Right atrium auricular region (tissue), 2 donors: ENCODE measurements at regions not wholly inside any gene's neighbourhood (a gene's known extent, or its start where the extent isn't known, plus 50 kb on each side); places are given as distances from the start of the nearest gene placed in this dataset.
"Not testable (repeated sequence)": the region's sequence is repeated elsewhere in the genome, so short reads cannot be mapped to it uniquely, and the experiment has no call there.

ENCODE experiments used
- DNase-seq: peaks from one replicate; pipeline ENCODE4 v3.0.0-alpha.2; 2019; ENCODE audit warnings: low spot score
- H3K27ac ChIP-seq, 2 donors: fragments of 200-600 bp; sonication (generic); 1 replicate in 1 of 2; 2 replicates in 1 of 2; pipeline ENCODE4 v1.5.1; 2016 to 2019
- H3K27me3 ChIP-seq, 2 donors: fragments of 200-600 bp; sonication (generic); one replicate each; pipeline versions ENCODE4 v1.5.1 to v1.6.0; 2017 to 2019
- H3K36me3 ChIP-seq: fragments of 200-600 bp; sonication (generic); one replicate; pipeline ENCODE4 v1.5.1; 2016
- H3K4me1 ChIP-seq, 2 donors: fragments of 200-600 bp; sonication (generic); one replicate each; pipeline versions ENCODE4 v1.5.1 to v1.6.0; 2017 to 2019
- H3K4me3 ChIP-seq, 2 donors: fragments of 200-600 bp; sonication (generic); 1 replicate in 1 of 2; 2 replicates in 1 of 2; pipeline ENCODE4 v1.5.1; 2017 to 2019; ENCODE audit warnings: mild to moderate bottlenecking in 1 of 2, moderate library complexity in 1 of 2
- H3K9me3 ChIP-seq, 2 donors: fragments of 200-600 bp; sonication (generic); one replicate each; pipeline ENCODE4 v1.5.1; 2019
- CTCF ChIP-seq, 2 donors: fragments of 200-600 bp; sonication (generic); IDR thresholded peaks; one replicate each; pipeline ENCODE4 v1.5.1; 2019; ENCODE audit warnings: antibody characterized with exemption in 2 of 2

GRCh38 chr10:77740396-77740795 lies 102.8 kb upstream of the KCNMA1 start:
- H3K9me3 ChIP-seq, result peaks cover 0 to 17% of the 10 kb centered on the region in 2 donors
- DNase-seq, H3K4me3 ChIP-seq, H3K4me1 ChIP-seq, H3K27ac ChIP-seq, H3K36me3 ChIP-seq, H3K27me3 ChIP-seq: not testable (repeated sequence)

DNA sequence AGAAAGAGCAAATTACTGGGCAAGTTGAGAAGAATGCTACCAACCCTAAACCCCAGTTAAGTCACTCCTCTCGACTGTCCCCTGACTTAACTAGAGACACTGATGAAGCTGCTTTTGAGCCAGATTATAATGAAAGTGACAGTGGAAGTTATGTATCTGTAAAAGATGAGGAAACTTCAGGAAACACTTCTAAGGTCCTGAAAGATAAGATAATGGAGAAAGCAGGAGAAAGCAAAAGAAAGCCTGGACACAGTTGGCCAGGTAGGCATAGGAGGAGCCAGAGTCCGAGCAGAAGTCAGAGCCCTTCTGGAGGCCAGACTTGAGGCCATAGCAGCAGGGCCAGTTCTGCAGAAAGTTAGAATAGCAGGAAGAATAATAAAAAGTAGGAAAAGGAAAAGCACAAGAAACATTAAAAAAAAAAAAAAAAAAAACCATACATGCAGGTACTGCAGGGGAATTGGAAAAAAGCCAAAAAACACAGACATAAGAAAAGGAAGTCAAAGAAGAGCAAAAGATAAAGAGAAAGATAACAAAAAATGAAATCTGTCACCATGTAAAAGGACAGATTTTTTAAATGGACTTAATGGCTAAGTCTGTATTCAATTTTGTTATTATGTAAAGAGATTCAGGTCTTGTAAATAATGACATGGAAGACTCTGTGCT lies 101.0 kb upstream of the KCNMA1 start:
- TF ChIP-seq CTCF (IDR thresholded peaks at IDR 0.05), result no peak
- H3K4me1 ChIP-seq, result no peaks in the 10 kb centered on the region
- no peak overlapping the region for H3K4me3 ChIP-seq
- H3K27me3 ChIP-seq, result no peaks in the 10 kb centered on the region
- no peak for DNase-seq
- H3K9me3 ChIP-seq, result peaks cover 0 to 17% of the 10 kb centered on the region in 2 donors
- no peaks in the 10 kb centered on the region for H3K36me3 ChIP-seq
- no peak overlapping the region for H3K27ac ChIP-seq

DNA sequence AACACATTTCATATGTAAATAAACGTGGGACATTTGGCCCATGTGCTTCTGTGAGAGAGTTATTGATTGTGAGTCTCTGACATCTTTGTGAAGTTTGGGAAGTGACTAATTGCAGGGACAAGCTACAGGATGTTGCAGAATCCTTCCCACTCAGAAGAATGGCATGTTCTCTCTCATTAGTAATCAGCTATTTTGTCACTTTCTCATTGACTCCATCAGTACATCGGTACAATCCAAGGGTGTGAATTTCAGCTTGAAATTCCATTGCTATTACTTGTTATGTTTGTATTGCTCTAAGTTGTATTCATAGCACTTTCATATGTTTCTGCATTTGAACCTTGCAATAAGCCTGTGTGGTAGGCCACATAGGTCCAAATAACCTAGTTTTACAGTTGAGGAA lies 100.0 kb upstream of the KCNMA1 start:
- Histone ChIP-seq H3K4me1 (no peaks in the 10 kb centered on the region), H3K27ac (no peak overlapping the region), H3K27me3 (no peaks in the 10 kb centered on the region), H3K4me3 (no peak overlapping the region), H3K36me3 (no peaks in the 10 kb centered on the region), H3K9me3 (peaks cover 0 to 17% of the 10 kb centered on the region in 2 donors)
- TF ChIP-seq CTCF (IDR thresholded peaks at IDR 0.05), result no peak
- DNase-seq, result no peak

GRCh38 chr10:77735136-77735535 lies 97.5 kb upstream of the KCNMA1 start:
- not testable (repeated sequence) for H3K9me3 ChIP-seq, DNase-seq, H3K27me3 ChIP-seq, H3K4me1 ChIP-seq, H3K36me3 ChIP-seq, H3K27ac ChIP-seq, H3K4me3 ChIP-seq

- Histone ChIP-seq H3K27ac (no peak overlapping the region), H3K27me3 (no peaks in the 10 kb centered on the region), H3K4me3 (no peak overlapping the region), H3K4me1 (no peaks in the 10 kb centered on the region), H3K9me3 (no peaks in the 10 kb centered on the region), H3K36me3 (no peaks in the 10 kb centered on the region)
- no peak for DNase-seq
- TF ChIP-seq CTCF (IDR thresholded peaks at IDR 0.05), result no peak
These were observed 94.8 kb upstream of the KCNMA1 start for GRCh38 chr10:77732213-77733003.

DNA sequence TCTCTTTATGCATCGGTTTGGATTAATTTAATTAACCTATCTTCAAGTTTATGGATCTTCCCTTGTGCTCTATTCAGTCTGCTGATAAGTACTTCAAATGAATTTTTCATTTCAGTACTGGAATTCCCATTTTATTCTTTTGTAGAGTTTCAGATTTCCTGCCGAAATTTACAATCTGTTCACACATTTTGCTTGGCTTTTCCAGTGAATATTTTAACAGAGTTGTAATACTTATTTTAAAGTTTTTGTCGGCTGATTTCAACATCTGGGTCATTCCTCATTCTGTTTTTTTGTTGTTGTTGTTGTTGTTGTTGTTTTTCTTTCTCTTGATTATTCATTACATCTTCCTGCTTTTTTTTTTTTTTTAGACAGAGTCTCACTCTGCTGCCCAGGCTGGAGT lies 89.9 kb upstream of the KCNMA1 start:
- no peaks in the 10 kb centered on the region for H3K36me3 ChIP-seq
- H3K4me1 ChIP-seq, result no peaks in the 10 kb centered on the region
- no peak overlapping the region for H3K27ac ChIP-seq

More for the DNA sequence above, 89.9 kb upstream of the KCNMA1 start:
- no peaks in the 10 kb centered on the region for H3K9me3 ChIP-seq
- DNase-seq, result no peak
- no peak for TF ChIP-seq CTCF (IDR thresholded peaks at IDR 0.05)
- no peak overlapping the region for H3K4me3 ChIP-seq
- H3K27me3 ChIP-seq, result no peaks in the 10 kb centered on the region
